HFFc6 (cell line): ENCODE measurements at regions not wholly inside any gene's neighbourhood (a gene's known extent, or its start where the extent isn't known, plus 50 kb on each side); places are given as distances from the start of the nearest gene placed in this dataset.

Source experiments
- DNase-seq: peaks from one replicate; pipeline ENCODE4 v3.0.0-alpha.2; 2018
- H3K27ac Mint-ChIP-seq: 2 replicates; pipeline ENCODE4 v1.8.0; 2020; ENCODE audit warnings: mild to moderate bottlenecking, mixed read lengths
- H3K27me3 Mint-ChIP-seq: 2 replicates; pipeline ENCODE4 v1.8.0; 2021; ENCODE audit warnings: mild to moderate bottlenecking, moderate library complexity, mixed read lengths; ENCODE audit not compliant: insufficient read depth
- H3K36me3 Mint-ChIP-seq: 2 replicates; pipeline ENCODE4 v1.8.0; 2021; ENCODE audit warnings: low read depth, mixed read lengths
- H3K4me1 Mint-ChIP-seq: 2 replicates; pipeline ENCODE4 v1.8.0; 2020; ENCODE audit warnings: low read depth, mixed read lengths
- H3K4me3 Mint-ChIP-seq: 2 replicates; pipeline ENCODE4 v1.8.0; 2020; ENCODE audit warnings: mild to moderate bottlenecking, moderate library complexity, mixed read lengths
- H3K9me3 Mint-ChIP-seq: 2 replicates; pipeline ENCODE4 v1.8.0; 2020; ENCODE audit warnings: mild to moderate bottlenecking, mixed read lengths
- TF ChIP-seq, protein P1 (sequence below): fragments of 200-600 bp; sonication (generic); IDR thresholded peaks from 2 replicates; pipeline ENCODE4 v1.5.0; 2021; ENCODE audit warnings: antibody characterized with exemption, mild to moderate bottlenecking

DNA sequence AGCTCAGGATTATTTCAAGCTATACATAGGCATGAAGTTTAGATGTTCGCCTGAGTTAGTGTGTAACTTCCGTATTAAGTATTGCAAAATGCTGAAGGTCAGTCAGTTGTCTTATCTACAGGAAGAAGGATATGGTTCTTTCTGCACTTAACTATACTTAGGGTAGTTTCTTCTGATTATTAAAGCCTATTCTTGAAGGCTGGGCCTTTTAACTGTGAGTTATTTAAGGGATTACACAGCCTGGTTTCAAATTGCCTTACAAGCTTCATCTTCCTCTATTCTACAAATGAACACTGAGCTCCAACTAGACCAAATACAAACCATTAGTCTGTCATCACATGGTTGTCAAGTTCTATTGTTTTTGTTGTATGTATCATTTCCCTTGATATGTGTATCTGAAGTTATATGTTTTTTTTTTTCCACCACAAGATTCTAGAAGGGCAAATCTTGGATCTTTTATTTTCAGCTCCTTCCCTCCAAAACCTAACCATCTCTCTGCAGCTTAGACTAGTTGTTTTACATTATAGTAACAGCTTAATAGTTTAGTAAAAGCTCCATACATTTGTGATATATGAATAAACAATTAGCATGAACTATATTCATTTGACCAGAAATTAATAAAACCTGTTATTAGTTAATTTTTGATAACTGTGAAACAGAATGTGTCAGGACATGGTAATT is 272.9 kb upstream of the KCNMB2 start:
- no peaks in the 10 kb centered on the region for H3K27me3 Mint-ChIP-seq
- DNase-seq = no peak
- H3K9me3 Mint-ChIP-seq = no peaks in the 10 kb centered on the region
- H3K4me3 Mint-ChIP-seq = no peak overlapping the region
- TF ChIP-seq, protein P1, sequence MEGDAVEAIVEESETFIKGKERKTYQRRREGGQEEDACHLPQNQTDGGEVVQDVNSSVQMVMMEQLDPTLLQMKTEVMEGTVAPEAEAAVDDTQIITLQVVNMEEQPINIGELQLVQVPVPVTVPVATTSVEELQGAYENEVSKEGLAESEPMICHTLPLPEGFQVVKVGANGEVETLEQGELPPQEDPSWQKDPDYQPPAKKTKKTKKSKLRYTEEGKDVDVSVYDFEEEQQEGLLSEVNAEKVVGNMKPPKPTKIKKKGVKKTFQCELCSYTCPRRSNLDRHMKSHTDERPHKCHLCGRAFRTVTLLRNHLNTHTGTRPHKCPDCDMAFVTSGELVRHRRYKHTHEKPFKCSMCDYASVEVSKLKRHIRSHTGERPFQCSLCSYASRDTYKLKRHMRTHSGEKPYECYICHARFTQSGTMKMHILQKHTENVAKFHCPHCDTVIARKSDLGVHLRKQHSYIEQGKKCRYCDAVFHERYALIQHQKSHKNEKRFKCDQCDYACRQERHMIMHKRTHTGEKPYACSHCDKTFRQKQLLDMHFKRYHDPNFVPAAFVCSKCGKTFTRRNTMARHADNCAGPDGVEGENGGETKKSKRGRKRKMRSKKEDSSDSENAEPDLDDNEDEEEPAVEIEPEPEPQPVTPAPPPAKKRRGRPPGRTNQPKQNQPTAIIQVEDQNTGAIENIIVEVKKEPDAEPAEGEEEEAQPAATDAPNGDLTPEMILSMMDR = no peak
- H3K27ac Mint-ChIP-seq = no peak overlapping the region
- H3K36me3 Mint-ChIP-seq = no peaks in the 10 kb centered on the region
- peaks cover 25% of the 10 kb centered on the region for H3K4me1 Mint-ChIP-seq

- Mint-ChIP-seq H3K9me3 (no peaks in the 10 kb centered on the region), H3K4me1 (peaks cover 29% of the 10 kb centered on the region), H3K27ac (no peak overlapping the region), H3K27me3 (no peaks in the 10 kb centered on the region; the same call in 1 of the 2 replicates), H3K36me3 (no peaks in the 10 kb centered on the region), H3K4me3 (no peak overlapping the region)
- DNase-seq = peak; percentile 65
- TF ChIP-seq, protein P1 = no peak
Measured at GRCh38 chr3:178267158-178267844, 268.9 kb upstream of the KCNMB2 start.

- Mint-ChIP-seq H3K9me3 (no peaks in the 10 kb centered on the region), H3K4me1 (peaks cover 29% of the 10 kb centered on the region), H3K27ac (peak overlapping the region; percentile 2; the same call in 1 of the 2 replicates), H3K4me3 (peak overlapping the region; percentile 5; the same call in 1 of the 2 replicates), H3K36me3 (no peaks in the 10 kb centered on the region), H3K27me3 (no peaks in the 10 kb centered on the region; the same call in 1 of the 2 replicates)
- TF ChIP-seq, protein P1 = no peak
- DNase-seq = peak; percentile 47
Measured at GRCh38 chr3:178270838-178271237, 265.4 kb upstream of the KCNMB2 start.

DNA sequence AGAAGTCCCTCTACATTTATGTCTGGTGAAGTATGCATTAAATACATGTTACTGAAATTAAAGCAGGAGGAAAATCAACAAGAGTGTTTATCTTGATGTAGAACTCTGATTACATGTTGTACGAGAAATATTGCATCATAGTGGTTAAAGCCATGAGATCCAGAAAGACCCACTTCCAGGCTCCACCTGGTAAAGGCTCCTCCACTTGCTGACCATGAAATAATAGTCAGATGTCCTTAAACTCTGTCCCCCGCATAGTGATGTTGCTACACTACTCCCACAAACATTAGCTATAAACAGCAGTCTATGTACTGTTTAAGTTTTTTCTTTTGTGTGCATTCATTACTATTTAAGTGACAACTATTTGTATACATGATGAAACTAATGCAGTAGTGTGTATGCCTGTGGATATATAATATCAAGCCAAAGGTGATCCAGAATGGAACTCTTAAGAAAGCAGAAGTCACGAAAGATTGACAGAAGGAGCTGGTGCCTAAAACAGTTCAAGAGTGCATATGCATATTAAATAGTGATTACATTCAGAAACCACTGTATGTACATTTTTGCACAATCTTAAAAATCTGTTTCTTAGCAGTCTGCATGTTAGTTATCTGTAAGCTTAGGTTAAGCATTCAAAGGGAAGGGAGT is 264.4 kb upstream of the KCNMB2 start:
- DNase-seq = no peak
- Mint-ChIP-seq H3K27me3 (no peaks in the 10 kb centered on the region; the same call in 1 of the 2 replicates), H3K4me1 (peaks cover 28% of the 10 kb centered on the region), H3K9me3 (no peaks in the 10 kb centered on the region), H3K27ac (no peak overlapping the region), H3K36me3 (no peaks in the 10 kb centered on the region), H3K4me3 (no peak overlapping the region)
- TF ChIP-seq, protein P1 = no peak

- Mint-ChIP-seq H3K36me3 (peaks cover 4% of the 10 kb centered on the region; the same call in 1 of the 2 replicates), H3K4me1 (peaks cover 18% of the 10 kb centered on the region), H3K9me3 (peaks cover 2% of the 10 kb centered on the region; the same call in 1 of the 2 replicates), H3K27ac (no peak overlapping the region), H3K27me3 (no peaks in the 10 kb centered on the region; the same call in 1 of the 2 replicates), H3K4me3 (no peak overlapping the region)
- no peak for DNase-seq
- TF ChIP-seq, protein P1 = no peak
Measured at GRCh38 chr3:178272841-178273240, 263.4 kb upstream of the KCNMB2 start.
